HG03378 (cell line): ENCODE measurements at regions not wholly inside any gene's neighbourhood (a gene's known extent, or its start where the extent isn't known, plus 50 kb on each side); places are given as distances from the start of the nearest gene placed in this dataset.
"Not testable (repeated sequence)": the region's sequence is repeated elsewhere in the genome, so short reads cannot be mapped to it uniquely, and the experiment has no call there.

ENCODE experiments used
- ATAC-seq: cut with Tn5 transposase; IDR thresholded peaks from one replicate; pipeline ENCODE4 v1.9.1; 2021; ENCODE audit warnings: mild to moderate bottlenecking, moderate library complexity; ENCODE audit not compliant: unreplicated experiment

DNA sequence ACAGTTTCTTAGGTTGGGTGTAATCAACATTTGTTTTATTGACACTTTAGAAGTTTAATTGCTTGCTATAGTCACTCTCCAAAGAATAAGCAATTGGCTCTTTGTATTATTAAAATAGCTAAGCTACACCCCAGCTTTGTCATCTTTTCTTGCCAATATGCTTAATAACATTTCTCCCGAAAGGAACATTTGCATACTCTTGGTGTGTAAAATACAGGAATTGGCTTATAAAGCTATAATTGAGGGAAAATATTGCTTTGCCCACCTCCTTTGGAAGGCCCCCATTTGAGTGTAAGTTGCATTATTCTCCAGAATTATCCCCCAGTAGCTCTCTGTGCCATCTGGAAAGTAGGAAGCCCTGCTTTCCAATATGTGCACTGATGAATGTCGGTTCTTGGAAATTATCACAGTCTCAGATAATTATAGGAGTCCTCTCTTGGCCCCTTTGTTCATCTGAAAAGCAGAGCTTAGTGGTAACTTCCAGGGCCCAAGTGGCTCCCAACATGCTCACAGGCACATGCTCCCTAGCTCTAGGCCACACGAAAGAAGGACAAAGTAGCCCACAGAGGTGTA lies 92.4 kb upstream of the B3GAT2 start:
- ATAC-seq = no peak

DNA sequence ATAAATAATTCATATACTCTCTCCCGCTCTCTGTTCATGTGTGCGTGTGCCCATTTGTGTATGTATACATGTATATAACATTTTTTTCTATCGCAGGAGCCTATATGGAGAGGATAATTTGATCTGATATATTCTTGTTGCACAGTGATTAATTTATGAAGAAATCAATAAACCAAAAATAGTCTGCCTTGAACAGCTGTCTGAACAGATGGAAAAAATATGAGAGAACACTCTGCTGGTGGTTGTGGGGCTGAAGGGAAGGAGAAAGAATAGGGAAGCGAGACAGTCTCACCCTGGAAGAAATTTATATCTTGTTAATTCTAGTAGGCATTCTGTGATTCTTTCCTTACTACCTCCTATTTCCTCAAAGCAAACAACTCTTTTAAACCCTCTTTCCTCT lies 96.6 kb upstream of the B3GAT2 start:
- no peak for ATAC-seq

DNA sequence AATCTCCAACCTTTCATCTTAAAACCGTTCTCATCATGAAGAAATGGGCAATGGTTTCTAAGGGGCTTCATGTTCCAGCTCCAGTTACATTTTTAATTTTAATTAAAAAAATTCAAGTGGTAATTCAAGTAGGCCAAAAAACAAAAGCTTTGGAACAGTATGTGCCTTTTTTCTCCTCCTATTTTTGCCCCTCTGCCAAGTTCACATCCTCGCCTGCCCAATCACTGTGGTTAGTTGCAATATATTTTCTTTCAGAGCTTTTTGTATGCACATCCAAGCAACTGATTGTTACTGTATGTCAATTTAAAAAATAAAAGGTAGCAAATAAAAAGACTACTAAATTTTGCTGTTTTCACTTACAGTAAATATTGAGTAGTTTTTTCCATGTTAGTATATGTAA lies 99.8 kb upstream of the B3GAT2 start:
- no peak for ATAC-seq

DNA sequence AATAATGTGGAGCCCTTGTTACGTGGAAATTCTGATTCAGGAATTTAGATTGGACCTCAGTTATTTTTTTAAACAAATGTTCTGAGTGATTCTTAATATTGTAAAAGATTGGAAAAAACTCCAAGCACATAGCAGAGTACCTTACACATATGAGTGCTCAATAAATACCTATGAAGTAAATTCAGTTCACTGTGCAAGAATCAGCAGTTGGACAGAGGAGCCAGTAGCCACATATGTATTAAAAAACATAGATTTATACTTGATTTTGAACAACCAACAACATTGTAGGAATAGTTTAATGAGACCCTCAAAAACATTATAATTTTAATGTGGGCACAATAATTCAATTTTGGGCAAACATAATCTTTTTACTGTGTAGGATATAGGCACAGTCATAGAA lies 109.3 kb upstream of the B3GAT2 start:
- ATAC-seq = no peak

DNA sequence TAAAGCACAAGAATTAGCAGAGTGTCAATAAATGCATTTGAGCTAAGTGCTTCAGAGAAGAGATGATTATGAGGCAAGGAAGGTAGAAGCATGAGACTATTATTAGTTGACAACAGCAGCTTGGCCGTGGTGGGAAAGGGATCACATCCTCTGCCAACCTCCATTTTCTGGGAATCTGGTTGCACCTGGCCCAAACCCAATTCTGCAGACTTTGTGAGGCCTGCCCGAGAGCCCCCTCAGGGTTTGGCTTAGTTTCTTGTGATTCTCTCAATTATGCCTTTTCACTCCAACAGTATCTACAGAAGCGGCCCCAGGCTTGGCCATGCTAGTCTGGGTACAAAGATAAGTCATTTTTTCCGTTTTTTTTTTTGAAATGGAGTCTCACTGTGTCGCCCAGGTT lies 111.0 kb upstream of the B3GAT2 start:
- no peak for ATAC-seq

DNA sequence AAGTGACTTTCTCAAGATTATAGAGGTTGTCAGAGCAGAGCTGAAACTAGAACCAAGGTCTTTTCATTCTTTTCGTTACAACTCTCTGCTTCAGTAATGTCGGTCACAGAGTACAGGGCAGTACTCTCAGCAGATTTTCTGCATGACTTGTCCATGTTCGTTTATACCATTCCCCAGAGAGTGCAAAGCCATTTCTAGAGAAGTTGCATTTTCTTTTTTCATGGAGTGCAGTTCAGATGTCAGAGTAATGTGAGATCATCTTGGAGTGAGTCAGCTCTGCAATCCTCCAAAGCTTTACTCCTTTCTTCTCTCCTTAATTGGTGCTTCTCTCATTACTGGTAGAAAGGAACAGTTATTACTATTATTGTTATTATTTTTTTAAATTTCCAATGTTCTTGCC lies 115.6 kb upstream of the B3GAT2 start:
- ATAC-seq = no peak

DNA sequence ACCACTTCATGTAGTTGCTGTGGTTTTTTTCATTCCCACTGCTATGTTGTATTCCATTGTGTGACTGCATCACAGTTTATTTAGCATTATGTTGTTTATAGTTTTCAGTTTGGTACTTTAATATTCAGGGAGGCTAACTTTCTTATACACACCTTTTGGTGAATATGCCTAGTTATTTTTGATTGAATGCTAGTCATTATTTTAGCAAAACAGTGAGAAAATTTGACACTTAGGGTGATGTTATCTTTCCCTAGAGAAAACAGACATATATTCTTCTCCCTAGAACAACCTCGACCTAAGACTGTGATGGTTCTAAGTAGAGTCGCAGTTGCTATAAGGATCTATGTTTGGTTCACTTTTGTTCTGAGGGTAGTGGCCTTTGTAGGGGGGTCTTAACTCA lies 120.8 kb upstream of the B3GAT2 start:
- ATAC-seq = no peak

DNA sequence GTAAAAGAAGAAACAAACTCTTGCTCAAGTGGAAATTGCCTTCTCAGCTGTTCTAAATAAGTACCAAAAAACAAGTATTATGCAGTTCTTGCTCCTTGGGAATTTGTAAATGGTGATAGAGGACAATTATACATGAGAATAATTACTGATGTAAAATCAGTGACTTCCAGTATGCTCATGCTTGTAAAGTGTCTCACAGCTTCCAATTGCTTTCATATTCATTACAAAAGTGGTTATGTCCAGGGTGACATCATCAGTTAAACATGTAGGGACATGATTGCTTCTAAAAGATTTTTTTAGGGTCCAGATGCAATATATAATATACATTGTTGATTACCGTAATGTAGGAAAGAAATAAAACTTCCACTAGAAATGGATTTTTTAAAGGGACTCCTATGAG lies 122.8 kb upstream of the B3GAT2 start:
- ATAC-seq = no peak

DNA sequence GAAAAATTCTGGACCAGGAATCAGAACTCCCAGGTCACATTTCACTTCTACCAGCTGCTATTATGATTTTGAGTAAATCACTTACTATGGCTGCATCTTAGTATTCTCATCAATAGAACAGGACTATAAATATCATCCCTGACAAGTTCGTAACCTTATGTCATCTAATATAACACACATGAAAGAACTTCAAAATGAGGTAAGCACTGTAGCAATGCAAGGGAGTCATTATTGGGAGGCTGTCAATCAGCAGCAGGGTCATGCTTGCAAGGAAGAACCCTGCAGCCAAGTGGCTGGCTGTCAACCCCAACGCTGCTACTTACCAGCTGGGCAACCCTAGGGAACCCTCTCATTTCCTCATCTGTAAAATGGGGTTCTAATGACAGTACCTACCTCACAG lies 123.3 kb upstream of the B3GAT2 start:
- ATAC-seq = no peak

DNA sequence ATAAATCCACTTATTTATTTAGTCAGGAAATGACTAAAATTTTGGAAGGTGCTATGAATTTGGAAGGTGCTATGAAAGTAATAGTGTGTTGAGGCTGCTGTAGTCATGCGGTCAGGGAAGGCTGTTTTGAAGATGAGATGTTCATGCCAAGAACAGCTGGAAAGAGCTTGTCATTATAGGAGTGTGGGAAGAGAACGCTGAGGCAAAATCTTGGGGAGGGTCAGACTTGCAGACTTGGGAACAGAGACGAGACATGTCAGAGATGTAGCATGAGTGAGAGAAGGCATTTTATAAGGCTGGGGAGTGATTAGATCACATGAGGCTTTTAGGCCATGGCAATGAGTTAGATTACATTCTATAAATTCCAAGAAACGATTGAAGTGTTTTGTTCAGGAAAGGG lies 124.0 kb upstream of the B3GAT2 start:
- no peak for ATAC-seq

DNA sequence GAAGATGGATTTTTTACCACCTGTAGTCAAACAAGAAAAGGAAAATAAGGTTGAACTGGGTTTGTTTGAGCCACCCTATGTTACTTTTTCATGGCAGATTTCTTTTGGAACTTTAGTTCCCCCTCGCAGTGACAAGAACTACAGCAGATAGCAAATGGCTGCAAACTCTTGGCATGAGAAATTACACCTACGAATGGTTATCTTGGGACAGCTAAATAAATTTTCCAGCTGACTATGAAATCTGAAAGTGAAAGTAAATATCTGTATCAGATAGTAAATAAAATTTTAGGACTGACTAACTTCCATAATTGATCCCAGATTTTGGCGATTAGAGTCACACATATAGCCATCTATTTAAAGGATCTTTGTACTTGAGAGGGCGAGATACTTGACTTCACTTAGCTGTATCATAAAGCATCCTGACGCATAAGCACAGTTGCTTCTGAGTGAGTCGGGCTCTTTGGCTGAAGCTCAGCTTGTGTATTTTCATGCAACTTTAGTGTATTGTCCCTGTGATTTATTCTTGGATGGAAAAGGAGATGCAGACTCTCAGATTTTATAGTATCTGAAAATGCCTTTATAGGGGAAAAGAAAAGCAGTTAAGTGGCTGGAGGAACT lies 125.3 kb upstream of the B3GAT2 start:
- no peak for ATAC-seq

DNA sequence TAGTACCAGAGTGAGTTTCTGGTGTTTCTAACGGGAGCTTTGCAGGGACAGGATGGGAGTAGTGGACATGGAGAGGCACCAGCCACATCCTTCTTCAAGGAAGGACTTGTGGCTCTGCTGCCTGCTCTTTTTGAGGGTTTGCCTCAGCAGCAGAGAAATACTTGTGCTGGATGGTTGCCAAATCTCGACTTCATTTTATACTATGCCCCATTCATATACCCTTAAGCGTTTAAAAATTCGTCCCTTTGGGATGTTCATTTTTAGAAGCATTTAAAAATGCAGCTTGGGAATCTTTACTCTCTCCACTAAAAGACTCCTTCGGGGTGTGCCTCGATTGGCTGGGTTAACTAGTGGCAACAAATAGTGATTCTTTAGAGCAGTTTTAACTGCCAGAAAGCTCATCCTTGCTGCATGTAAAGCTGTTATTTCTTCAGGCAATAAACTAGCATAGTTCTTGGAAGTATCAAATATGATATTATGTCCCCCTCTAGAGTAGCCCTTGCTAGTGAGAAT lies 126.5 kb upstream of the B3GAT2 start:
- ATAC-seq = no peak

DNA sequence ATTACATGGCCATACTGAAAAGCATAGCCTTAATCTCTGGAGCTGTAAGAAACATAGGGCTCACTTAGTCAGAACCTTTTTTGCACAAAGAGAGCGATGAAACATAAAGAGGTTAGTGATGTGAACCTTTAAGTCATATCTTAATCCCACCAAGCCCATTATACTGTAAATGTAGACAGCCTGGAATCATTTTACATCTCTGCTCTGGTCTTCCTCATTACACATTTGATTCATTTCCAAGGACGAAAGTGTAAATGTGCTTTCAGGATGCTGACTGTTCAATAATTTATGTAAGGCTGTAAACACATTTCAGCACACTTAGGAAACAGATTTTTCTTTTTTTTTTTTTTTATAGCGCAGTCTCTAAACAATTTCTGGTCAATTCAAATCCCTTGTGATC lies 131.3 kb upstream of the B3GAT2 start:
- ATAC-seq = no peak

DNA sequence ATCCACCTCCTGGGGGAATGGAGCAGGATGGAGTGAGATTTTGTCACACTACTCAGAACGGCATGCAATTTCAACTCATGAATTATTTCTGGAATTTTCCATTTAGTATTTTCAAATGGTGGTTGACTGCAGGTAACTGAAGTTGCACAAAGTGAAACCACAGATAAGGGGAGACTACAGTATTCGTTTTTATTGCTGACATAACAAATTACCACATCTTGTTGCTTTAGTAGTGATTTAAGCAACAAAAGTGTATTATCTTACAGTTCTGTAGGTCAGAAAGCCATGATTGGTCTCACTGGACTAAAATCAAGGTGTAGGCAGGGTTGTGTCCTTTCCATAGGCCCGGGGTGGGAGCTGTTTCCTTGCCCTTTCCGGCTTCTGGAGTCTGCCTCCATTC lies 133.4 kb upstream of the B3GAT2 start:
- no peak for ATAC-seq

DNA sequence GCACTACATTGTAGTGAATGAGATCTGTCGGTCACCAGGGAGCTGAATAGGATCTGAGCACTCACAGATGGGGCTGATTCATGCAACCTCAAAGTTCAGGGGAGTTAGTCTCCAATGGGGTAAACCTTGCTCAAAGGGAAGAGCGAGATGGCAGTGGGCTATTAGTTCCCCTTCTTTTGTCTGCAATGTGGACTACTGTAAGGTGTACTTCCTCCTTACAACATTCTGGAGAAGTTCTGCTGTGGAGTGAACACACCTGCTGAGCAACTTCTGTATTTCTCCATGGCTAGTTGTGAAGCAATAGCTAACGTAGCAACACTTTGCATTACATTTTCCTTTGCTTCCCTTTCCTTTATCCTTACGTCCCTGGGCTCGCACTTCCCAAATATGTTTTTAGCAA lies 134.3 kb upstream of the B3GAT2 start:
- no peak for ATAC-seq

DNA sequence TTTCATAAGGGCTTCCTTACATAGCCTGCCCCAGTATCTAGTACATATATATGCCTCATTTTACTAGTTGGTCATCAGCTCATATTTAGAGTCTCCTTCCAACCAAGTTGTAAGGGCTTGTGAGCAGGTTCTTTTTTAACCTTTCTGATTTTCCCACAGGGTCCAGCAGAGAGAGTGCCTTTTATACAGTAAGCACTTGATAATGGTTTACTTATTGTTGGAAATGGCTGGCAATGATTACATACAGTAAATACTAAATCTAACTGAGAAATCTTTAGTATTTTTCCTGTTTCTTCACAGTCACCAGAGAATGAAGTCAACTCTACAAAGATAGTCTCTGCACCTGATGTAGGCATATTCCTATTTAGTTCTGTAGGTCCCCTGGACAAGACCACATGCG lies 135.1 kb upstream of the B3GAT2 start:
- no peak for ATAC-seq

DNA sequence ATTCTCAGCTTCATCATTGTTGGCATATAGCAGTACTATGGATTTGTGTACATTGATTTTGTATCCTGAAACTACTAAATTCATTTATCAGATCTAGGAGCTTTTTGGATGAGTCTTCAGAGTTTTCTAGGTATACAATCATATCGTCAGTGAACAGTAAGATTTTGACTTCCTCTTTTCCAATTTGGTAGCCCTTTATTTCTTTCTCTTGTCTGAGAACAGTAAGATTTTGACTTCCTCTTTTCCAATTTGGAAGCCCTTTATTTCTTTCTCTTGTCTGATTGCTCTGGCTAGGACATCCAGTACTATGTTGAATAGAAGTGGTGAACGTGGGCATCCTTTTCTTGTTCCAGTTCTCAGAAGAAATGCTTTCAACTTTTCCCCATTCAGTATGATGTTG lies 140.4 kb upstream of the B3GAT2 start:
- not testable (repeated sequence) for ATAC-seq

DNA sequence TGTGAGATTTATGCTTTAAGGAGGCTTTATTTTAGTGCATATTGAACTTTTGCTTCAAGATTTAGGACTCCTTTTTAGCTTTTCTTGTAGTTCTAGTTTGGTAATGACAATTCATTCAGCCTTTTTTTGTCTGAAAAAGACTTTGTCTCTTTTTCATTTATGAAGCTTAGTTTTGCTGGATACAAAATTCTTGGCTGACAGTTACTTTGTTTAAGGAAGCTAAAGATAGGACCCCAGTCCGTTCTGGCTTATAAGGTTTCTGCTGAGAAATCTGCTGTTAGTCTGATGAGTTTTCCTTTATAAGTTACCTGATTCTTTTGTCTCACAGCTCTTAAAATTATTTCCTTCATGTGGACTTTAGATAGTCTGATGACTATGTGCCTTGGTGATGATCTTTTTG lies 142.8 kb upstream of the B3GAT2 start:
- no peak for ATAC-seq

DNA sequence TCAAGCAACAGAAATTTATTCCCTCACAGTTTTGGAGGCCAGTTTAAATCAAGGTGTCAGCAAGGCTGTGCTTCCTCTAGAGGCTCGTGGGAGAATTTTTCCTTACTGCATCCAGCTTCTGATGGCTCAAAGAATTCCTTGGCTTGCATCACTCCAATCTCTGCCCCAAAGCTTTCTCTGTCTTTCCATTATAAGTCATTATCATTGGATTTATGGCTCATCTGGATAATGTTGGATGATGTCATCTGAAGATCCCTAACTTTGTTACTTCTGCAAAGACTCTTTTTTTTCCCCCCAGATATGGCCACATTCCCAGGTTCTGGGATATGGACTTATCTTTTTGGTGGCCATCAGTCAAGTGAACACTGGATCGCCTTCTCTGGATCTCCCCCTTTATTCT lies 146.3 kb upstream of the B3GAT2 start:
- ATAC-seq = no peak

DNA sequence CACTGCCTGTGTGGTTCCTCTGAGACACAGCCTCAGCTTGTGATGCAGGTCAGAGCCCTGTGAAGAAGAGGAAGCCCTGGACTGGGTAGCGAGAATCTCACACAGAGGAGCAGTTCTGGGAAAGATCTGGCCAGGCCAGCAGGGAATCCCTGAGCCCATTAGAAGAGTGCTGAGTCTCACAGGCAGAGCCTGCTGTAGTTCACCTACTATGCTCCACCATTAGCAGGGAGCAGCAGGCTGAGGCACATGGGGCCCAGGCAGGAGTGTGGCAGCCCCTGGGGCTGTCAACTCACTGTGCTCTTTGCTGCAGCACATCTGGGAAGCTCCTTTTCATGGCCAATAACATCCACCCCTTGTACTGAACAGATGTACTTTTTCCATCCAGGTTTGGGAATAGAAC lies 146.8 kb upstream of the B3GAT2 start:
- no peak for ATAC-seq

DNA sequence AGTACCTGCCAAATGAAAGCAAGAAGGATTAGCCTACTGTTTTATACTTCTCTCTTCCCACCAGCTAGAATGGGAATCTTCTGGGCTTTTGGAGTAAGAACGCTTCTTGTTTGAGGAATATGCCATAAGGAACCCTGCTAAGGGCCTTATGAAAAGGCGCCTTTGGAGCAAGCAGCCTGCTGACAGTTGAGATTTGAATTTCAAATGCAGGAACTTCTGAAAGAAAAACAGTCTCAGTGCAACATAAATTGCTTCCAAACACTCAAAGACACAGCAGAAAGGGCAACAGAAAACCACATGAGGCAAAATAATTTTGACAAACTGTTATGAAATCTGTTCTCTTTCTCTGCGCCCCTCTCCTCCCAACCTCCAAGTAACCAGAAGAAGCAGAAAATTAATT lies 149.4 kb upstream of the B3GAT2 start:
- ATAC-seq = no peak

DNA sequence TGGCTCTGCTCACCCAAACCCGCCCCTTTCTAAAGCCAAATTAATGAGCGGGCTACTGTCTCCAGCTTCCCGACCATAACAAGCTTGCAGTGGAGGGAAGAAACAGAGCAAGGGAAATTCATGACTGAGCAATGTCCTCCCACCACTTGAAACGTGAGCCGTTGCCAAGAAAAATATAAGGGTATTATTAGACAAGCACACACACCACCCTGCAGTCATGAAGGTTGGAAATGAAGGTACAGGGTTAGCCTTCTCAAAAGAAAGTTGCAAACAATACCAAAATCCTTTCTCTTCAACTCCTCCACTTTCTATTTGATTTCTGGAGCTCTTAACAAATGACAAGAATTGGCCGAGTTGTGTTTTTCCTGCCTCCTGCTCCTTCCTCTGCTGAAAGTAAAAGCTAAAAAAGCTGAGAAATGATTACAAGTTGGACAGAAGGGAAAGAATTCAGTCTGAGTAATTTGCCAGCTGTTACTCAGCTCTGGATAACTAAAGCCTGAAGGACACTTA lies 151.1 kb upstream of the B3GAT2 start:
- no peak for ATAC-seq

DNA sequence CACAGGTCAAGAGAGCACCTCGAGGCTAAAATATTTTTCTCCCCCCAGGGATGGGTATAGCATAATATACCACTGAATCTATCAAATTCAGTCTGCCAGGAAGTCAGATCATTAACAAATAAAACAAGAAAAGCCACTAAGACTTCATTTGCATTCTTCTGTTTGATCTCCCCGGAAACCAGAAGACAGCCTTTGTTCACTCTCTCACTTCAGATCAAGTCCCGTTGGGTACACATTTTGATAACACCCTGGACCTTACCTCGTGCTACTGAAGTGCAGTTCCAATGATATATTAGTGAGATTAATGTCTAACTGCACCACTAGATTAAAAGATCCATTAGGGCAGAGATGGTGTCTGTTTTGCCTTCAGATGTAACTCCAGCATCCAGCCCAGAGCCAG lies 157.7 kb upstream of the B3GAT2 start:
- ATAC-seq = no peak
